ENCODE measurements at regions not wholly inside any gene's neighbourhood (a gene's known extent, or its start where the extent isn't known, plus 50 kb on each side); places are given as distances from the start of the nearest gene placed in this dataset.

- Histone ChIP-seq H3K27ac (ENCODE audit: control insufficient read depth, insufficient read depth, low read length) (no peak overlapping the region), H2AFZ (ENCODE audit: control insufficient read depth, low read length) (no peak overlapping the region), H3K9me3 (ENCODE audit: control insufficient read depth, low read depth, low read length) (no peaks in the 10 kb centered on the region), H3K4me1 (ENCODE audit: control insufficient read depth, extremely low read depth, insufficient read depth, low read length) (no peaks in the 10 kb centered on the region), H3K79me2 (ENCODE audit: control insufficient read depth, insufficient read depth, low read length) (no peaks in the 10 kb centered on the region), H3K9ac (ENCODE audit: control insufficient read depth, extremely low read depth, insufficient read depth, low read length) (no peak overlapping the region), H4K20me1 (ENCODE audit: control insufficient read depth, extremely low read depth, insufficient read depth, low read length) (no peaks in the 10 kb centered on the region), H3K36me3 (ENCODE audit: control insufficient read depth in 2 of 2, extremely low read depth in 1 of 2, insufficient read depth in 2 of 2, low read length in 2 of 2) (no peaks in the 10 kb centered on the region), H3K9me1 (ENCODE audit: control insufficient read depth, extremely low read depth, insufficient read depth, low read length) (no peaks in the 10 kb centered on the region), H3K4me3 (ENCODE audit: control insufficient read depth in 2 of 3, extremely low read depth in 1 of 3, insufficient read depth in 2 of 3, low read depth in 1 of 3, low read length in 3 of 3) (no peak overlapping the region), H3K27me3 (ENCODE audit: control insufficient read depth, extremely low read depth, insufficient read depth, low read length) (no peaks in the 10 kb centered on the region), H3K4me2 (ENCODE audit: control insufficient read depth, extremely low read depth, insufficient read depth, low read depth, low read length) (no peak overlapping the region)
- DNase-seq (ENCODE audit: low read depth, low spot score), result no peak
- no peak for FAIRE-seq
- dilution Hi-C loops (cut with MboI; ENCODE audit: extremely low pct_ligation_motif_present, low sequenced_read_pairs), result no loop called here
- TF ChIP-seq, protein P1, sequence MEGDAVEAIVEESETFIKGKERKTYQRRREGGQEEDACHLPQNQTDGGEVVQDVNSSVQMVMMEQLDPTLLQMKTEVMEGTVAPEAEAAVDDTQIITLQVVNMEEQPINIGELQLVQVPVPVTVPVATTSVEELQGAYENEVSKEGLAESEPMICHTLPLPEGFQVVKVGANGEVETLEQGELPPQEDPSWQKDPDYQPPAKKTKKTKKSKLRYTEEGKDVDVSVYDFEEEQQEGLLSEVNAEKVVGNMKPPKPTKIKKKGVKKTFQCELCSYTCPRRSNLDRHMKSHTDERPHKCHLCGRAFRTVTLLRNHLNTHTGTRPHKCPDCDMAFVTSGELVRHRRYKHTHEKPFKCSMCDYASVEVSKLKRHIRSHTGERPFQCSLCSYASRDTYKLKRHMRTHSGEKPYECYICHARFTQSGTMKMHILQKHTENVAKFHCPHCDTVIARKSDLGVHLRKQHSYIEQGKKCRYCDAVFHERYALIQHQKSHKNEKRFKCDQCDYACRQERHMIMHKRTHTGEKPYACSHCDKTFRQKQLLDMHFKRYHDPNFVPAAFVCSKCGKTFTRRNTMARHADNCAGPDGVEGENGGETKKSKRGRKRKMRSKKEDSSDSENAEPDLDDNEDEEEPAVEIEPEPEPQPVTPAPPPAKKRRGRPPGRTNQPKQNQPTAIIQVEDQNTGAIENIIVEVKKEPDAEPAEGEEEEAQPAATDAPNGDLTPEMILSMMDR (optimal IDR thresholded peaks at IDR 0.05 in 1 of 3, IDR thresholded peaks at IDR 0.05 in 1 of 3, conservative IDR thresholded peaks at IDR 0.05 in 1 of 3; ENCODE audit: extremely low read depth in 1 of 3, insufficient read depth in 2 of 3, low read length in 3 of 3), result no peak
- TF ChIP-seq EZH2 (IDR thresholded peaks at IDR 0.05; ENCODE audit: low read length), result no peak
Observed at GRCh38 chr3:160092760-160093159, 104.1 kb downstream of the IL12A start.

GRCh38 chr3:160094562-160094961, 105.9 kb downstream of the IL12A start:
- TF ChIP-seq, protein P1 (optimal IDR thresholded peaks at IDR 0.05 in 1 of 3, IDR thresholded peaks at IDR 0.05 in 1 of 3, conservative IDR thresholded peaks at IDR 0.05 in 1 of 3; ENCODE audit: extremely low read depth in 1 of 3, insufficient read depth in 2 of 3, low read length in 3 of 3), result no peak
- Histone ChIP-seq H3K27ac (ENCODE audit: control insufficient read depth, insufficient read depth, low read length) (no peak overlapping the region), H3K9me1 (ENCODE audit: control insufficient read depth, extremely low read depth, insufficient read depth, low read length) (no peaks in the 10 kb centered on the region), H3K36me3 (ENCODE audit: control insufficient read depth in 2 of 2, extremely low read depth in 1 of 2, insufficient read depth in 2 of 2, low read length in 2 of 2) (no peaks in the 10 kb centered on the region), H4K20me1 (ENCODE audit: control insufficient read depth, extremely low read depth, insufficient read depth, low read length) (no peaks in the 10 kb centered on the region), H3K27me3 (ENCODE audit: control insufficient read depth, extremely low read depth, insufficient read depth, low read length) (no peaks in the 10 kb centered on the region), H3K79me2 (ENCODE audit: control insufficient read depth, insufficient read depth, low read length) (no peaks in the 10 kb centered on the region), H3K9ac (ENCODE audit: control insufficient read depth, extremely low read depth, insufficient read depth, low read length) (no peak overlapping the region), H3K4me3 (ENCODE audit: control insufficient read depth in 2 of 3, extremely low read depth in 1 of 3, insufficient read depth in 2 of 3, low read depth in 1 of 3, low read length in 3 of 3) (no peak overlapping the region), H3K9me3 (ENCODE audit: control insufficient read depth, low read depth, low read length) (no peaks in the 10 kb centered on the region), H2AFZ (ENCODE audit: control insufficient read depth, low read length) (no peak overlapping the region), H3K4me1 (ENCODE audit: control insufficient read depth, extremely low read depth, insufficient read depth, low read length) (no peaks in the 10 kb centered on the region), H3K4me2 (ENCODE audit: control insufficient read depth, extremely low read depth, insufficient read depth, low read depth, low read length) (no peak overlapping the region)
- FAIRE-seq, result no peak
- DNase-seq (ENCODE audit: low read depth, low spot score), result no peak
- dilution Hi-C loops (cut with MboI; ENCODE audit: extremely low pct_ligation_motif_present, low sequenced_read_pairs), result no loop called here
